Suprapubic skin (tissue), 4 donors: ENCODE measurements at regions not wholly inside any gene's neighbourhood (a gene's known extent, or its start where the extent isn't known, plus 50 kb on each side); places are given as distances from the start of the nearest gene placed in this dataset.

ENCODE experiments used
- CTCF ChIP-seq, 2 donors: fragments of 200-600 bp in 1 of 2; fragments of 450-650 bp in 1 of 2; sonication (generic) in 1 of 2; IDR thresholded peaks; one replicate each; pipeline ENCODE4 v1.5.1; 2016 to 2019; ENCODE audit warnings: antibody characterized with exemption in 2 of 2, mild to moderate bottlenecking in 1 of 2, moderate library complexity in 1 of 2
- EP300 ChIP-seq: sonication (generic); formaldehyde crosslinking; IDR thresholded peaks from one replicate; pipeline ENCODE4 v1.6.1; 2017; ENCODE audit warnings: antibody characterized with exemption
- POLR2A ChIP-seq, 2 donors: fragments of 450-650 bp; IDR thresholded peaks; one replicate each; pipeline ENCODE4 v1.6.1; 2017; ENCODE audit warnings: antibody characterized with exemption in 2 of 2, mild to moderate bottlenecking in 2 of 2, moderate library complexity in 2 of 2
- POLR2AphosphoS5 ChIP-seq, 3 donors: sonication (generic); formaldehyde crosslinking; IDR thresholded peaks; one replicate each; pipeline ENCODE4 v1.6.1; 2017; ENCODE audit warnings: antibody characterized with exemption in 3 of 3

GRCh38 chr10:131018886-131019500, 292.5 kb downstream of the TCERG1L start:
- TF ChIP-seq CTCF (IDR thresholded peaks at IDR 0.05) (no peak), POLR2A (IDR thresholded peaks at IDR 0.05) (no peak), POLR2AphosphoS5 (IDR thresholded peaks at IDR 0.05) (no peak), EP300 (no peak)
